ENCODE measurements at regions not wholly inside any gene's neighbourhood (a gene's known extent, or its start where the extent isn't known, plus 50 kb on each side); places are given as distances from the start of the nearest gene placed in this dataset.
"Not testable (repeated sequence)": the region's sequence is repeated elsewhere in the genome, so short reads cannot be mapped to it uniquely, and the experiment has no call there.

DNA sequence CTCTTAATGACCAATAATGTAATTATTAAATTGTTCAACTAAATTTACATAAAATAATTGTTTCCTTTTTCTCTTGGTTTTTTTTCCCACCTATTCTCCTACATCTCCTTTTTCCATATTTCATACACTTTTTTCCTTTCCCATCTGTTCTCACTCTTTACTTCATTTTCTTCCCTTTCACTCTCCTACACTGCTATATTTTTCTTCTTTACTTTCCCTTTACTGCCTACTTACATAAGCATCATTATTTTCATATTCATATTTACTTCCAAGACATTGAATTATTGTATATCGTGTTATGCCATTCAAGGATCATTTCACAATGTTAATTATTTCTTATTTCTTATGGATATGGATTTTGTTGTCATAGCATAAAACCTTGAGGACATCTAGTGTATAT, 1275.6 kb downstream of the NSUN3 start:
- Histone ChIP-seq H3K9me3 (no peaks in the 10 kb centered on the region), H3K4me3 (no peak overlapping the region), H3K27me3 (ENCODE audit: insufficient read depth in 3 of 3, low read length in 2 of 3) (no peaks in the 10 kb centered on the region), H3K4me1 (no peaks in the 10 kb centered on the region), H3K36me3 (ENCODE audit: insufficient read depth in 1 of 2, low read depth in 1 of 2) (no peaks in the 10 kb centered on the region), H3K27ac (no peak overlapping the region)
- TF ChIP-seq, protein P1, sequence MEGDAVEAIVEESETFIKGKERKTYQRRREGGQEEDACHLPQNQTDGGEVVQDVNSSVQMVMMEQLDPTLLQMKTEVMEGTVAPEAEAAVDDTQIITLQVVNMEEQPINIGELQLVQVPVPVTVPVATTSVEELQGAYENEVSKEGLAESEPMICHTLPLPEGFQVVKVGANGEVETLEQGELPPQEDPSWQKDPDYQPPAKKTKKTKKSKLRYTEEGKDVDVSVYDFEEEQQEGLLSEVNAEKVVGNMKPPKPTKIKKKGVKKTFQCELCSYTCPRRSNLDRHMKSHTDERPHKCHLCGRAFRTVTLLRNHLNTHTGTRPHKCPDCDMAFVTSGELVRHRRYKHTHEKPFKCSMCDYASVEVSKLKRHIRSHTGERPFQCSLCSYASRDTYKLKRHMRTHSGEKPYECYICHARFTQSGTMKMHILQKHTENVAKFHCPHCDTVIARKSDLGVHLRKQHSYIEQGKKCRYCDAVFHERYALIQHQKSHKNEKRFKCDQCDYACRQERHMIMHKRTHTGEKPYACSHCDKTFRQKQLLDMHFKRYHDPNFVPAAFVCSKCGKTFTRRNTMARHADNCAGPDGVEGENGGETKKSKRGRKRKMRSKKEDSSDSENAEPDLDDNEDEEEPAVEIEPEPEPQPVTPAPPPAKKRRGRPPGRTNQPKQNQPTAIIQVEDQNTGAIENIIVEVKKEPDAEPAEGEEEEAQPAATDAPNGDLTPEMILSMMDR (IDR thresholded peaks at IDR 0.05): no peak
- 80 to 84% (median 82%) methylated on average over 1 of the region's 1 CpG for WGBS, 3 donors
- ATAC-seq: no peak
- DNase-seq: no peak
- intact Hi-C loops (cut with DNase I): no loop called here

DNA sequence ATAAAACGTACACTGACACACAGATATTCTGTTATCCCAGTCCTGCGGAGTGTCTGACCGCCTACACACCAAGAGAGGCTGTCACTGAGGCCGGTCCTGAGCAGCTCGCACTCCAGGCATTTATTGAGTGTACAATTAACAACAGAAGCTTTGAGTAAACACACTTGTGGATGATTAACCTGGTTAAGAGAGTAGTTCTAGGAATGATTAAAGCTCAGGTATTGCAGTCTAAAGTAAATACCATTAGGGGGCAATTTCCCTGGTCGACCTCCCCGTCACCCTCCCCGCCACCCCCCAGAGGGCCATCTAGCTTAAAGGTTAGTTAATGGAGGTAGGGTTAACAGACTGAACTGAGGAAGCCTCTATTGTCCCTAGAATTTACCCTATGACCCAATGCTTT, 1278.5 kb downstream of the NSUN3 start:
- H3K4me1 ChIP-seq: no peaks in the 10 kb centered on the region
- no peaks in the 10 kb centered on the region for H3K36me3 ChIP-seq (ENCODE audit: insufficient read depth in 1 of 2, low read depth in 1 of 2)
- DNase-seq: no peak
- H3K27me3 ChIP-seq (ENCODE audit: insufficient read depth in 3 of 3, low read length in 2 of 3): no peaks in the 10 kb centered on the region
- H3K27ac ChIP-seq: no peak overlapping the region
- no peaks in the 10 kb centered on the region for H3K9me3 ChIP-seq
- no peak for ATAC-seq
- intact Hi-C loops (cut with DNase I): no loop called here
- TF ChIP-seq, protein P1 (IDR thresholded peaks at IDR 0.05): no peak
- 68 to 69% (median 68%) methylated on average over 8 of the region's 8 CpGs for WGBS, 3 donors
- H3K4me3 ChIP-seq: no peak overlapping the region

DNA sequence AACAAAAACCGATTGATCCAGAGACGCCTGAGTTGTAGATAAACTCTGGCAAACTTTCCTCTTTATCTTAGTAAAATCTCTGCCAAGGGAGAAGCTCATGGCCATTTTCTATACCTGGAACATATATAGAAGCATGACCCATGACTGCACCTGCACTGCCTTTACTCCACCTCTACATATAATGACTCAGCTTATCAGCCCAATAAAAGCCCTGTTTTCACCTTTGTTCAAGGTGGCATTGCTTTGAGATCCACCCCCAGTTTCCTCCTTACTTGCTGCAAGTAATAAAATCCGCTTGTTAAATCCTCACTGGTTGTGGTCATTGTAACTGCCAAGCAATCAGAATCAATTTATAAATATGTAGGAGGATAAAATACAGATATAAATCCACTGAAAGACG, 1280.4 kb downstream of the NSUN3 start:
- H3K4me3 ChIP-seq: no peak overlapping the region
- H3K36me3 ChIP-seq (ENCODE audit: insufficient read depth in 1 of 2, low read depth in 1 of 2): no peaks in the 10 kb centered on the region
- TF ChIP-seq, protein P1 (IDR thresholded peaks at IDR 0.05): no peak
- WGBS, 3 donors: 40 to 44% (median 43%) methylated on average over 4 of the region's 4 CpGs
- H3K27ac ChIP-seq: no peak overlapping the region
- H3K4me1 ChIP-seq: no peaks in the 10 kb centered on the region
- DNase-seq: no peak
- ATAC-seq: no peak
- H3K27me3 ChIP-seq (ENCODE audit: insufficient read depth in 3 of 3, low read length in 2 of 3): no peaks in the 10 kb centered on the region
- no peaks in the 10 kb centered on the region for H3K9me3 ChIP-seq
- intact Hi-C loops (cut with DNase I): no loop called here

DNA sequence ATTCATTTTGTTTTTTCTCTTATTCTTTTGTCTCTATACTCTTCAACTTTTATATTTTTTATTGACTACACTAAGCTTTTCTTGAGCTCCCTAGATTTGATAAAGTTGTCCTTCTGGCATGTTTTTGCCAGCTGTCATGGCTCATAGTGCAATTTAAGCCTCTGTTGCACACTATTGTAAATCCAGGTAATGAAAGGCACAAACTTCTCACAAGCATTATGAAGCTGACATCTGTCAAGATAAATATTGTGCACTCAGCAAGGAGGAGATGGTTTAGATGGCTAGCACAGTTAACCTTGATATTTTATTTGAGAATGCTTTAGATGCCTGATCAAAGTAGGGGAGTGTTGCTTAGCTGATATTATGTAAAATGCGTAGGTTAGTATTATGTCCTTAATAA, 1280.9 kb downstream of the NSUN3 start:
- Histone ChIP-seq H3K9me3 (no peaks in the 10 kb centered on the region), H3K4me1 (no peaks in the 10 kb centered on the region), H3K36me3 (ENCODE audit: insufficient read depth in 1 of 2, low read depth in 1 of 2) (no peaks in the 10 kb centered on the region), H3K27ac (no peak overlapping the region), H3K4me3 (no peak overlapping the region), H3K27me3 (ENCODE audit: insufficient read depth in 3 of 3, low read length in 2 of 3) (no peaks in the 10 kb centered on the region)
- TF ChIP-seq, protein P1 (IDR thresholded peaks at IDR 0.05): no peak
- DNase-seq (no peak), ATAC-seq (no peak)
- intact Hi-C loops (cut with DNase I): no loop called here
- 85 to 89% (median 88%) methylated on average over 1 of the region's 1 CpG for WGBS, 3 donors

DNA sequence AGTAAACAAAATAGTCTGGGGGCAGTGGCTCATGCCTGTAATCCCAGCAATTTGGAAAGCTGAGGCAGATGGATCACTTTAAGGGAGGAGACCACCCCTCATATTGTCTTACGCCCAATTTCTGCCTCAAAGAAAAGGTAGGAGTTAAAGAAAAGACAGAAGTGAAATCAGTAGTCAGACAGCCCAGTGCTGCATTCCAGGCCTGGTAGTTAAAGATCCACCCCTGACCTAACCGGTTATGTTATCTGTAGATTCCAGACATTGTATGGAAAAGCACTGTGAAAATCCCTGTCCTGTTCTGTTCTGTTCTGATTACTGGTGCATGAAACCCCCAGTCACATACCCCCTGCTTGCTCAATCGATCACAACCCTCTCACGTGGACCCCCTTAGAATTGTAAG, 1285.1 kb downstream of the NSUN3 start:
- H3K9me3 ChIP-seq; H3K36me3 ChIP-seq (ENCODE audit: insufficient read depth in 1 of 2, low read depth in 1 of 2); DNase-seq; H3K27me3 ChIP-seq (ENCODE audit: insufficient read depth in 3 of 3, low read length in 2 of 3); H3K27ac ChIP-seq; intact Hi-C loops (cut with DNase I); ATAC-seq; H3K4me1 ChIP-seq; H3K4me3 ChIP-seq: not testable (repeated sequence)
- whole genome bisulfite sequencing, 3 donors: 77 to 86% (median 84%) methylated on average over 4 of the region's 4 CpGs
